ENCODE measurements at regions not wholly inside any gene's neighbourhood (a gene's known extent, or its start where the extent isn't known, plus 50 kb on each side); places are given as distances from the start of the nearest gene placed in this dataset.
"Not testable (repeated sequence)": the region's sequence is repeated elsewhere in the genome, so short reads cannot be mapped to it uniquely, and the experiment has no call there.

DNA sequence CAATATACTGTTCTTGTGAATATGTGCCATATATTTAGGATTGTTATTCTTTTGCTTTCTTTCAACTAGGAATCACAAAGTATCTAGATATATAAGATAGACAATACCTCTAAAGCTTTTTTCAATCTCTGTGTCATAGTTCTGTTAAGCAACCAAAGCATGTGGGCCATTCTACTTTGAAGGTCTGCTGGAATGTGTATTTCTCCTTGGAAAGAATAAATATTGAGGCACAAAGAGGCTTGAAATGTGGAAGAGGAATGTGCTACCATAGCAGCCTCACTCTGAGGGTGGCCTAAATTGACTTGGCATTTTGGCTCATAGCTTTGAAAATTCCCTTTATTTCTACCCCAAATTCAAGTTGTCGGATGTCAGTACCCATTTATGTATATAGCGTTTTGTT is 488.5 kb upstream of the MAN1A1 start:
- Histone ChIP-seq H3K9me3 (ENCODE audit: severe bottlenecking) (no peaks in the 10 kb centered on the region), H3K4me1 (ENCODE audit: insufficient read depth, poor library complexity, severe bottlenecking) (peaks cover under 1% of the 10 kb centered on the region), H3K4me3 (ENCODE audit: severe bottlenecking) (no peak overlapping the region), H3K27ac (ENCODE audit: poor library complexity, severe bottlenecking) (no peak overlapping the region), H3K27me3 (ENCODE audit: insufficient read depth, poor library complexity, severe bottlenecking) (no peaks in the 10 kb centered on the region), H3K36me3 (ENCODE audit: low read depth) (no peaks in the 10 kb centered on the region)
- DNase-seq (ENCODE audit: low spot score) (no peak), ATAC-seq (ENCODE audit: low read depth) (no peak)
- no peak for TF ChIP-seq CTCF (IDR thresholded peaks at IDR 0.05; ENCODE audit: poor library complexity, severe bottlenecking)

- Histone ChIP-seq H3K27ac (ENCODE audit: poor library complexity, severe bottlenecking) (no peak overlapping the region), H3K4me1 (ENCODE audit: insufficient read depth, poor library complexity, severe bottlenecking) (peaks cover 18% of the 10 kb centered on the region), H3K27me3 (ENCODE audit: insufficient read depth, poor library complexity, severe bottlenecking) (no peaks in the 10 kb centered on the region), H3K36me3 (ENCODE audit: low read depth) (no peaks in the 10 kb centered on the region), H3K4me3 (ENCODE audit: severe bottlenecking) (no peak overlapping the region), H3K9me3 (ENCODE audit: severe bottlenecking) (no peaks in the 10 kb centered on the region)
- TF ChIP-seq CTCF (IDR thresholded peaks at IDR 0.05; ENCODE audit: poor library complexity, severe bottlenecking), result no peak
- DNase-seq (ENCODE audit: low spot score) (no peak), ATAC-seq (ENCODE audit: low read depth) (no peak)
These were observed 484.9 kb upstream of the MAN1A1 start for GRCh38 chr6:119834418-119834817.

GRCh38 chr6:119832411-119832810 is 482.9 kb upstream of the MAN1A1 start:
- Histone ChIP-seq H3K4me1 (ENCODE audit: insufficient read depth, poor library complexity, severe bottlenecking) (peaks cover 21% of the 10 kb centered on the region), H3K4me3 (ENCODE audit: severe bottlenecking) (no peak overlapping the region), H3K36me3 (ENCODE audit: low read depth) (no peaks in the 10 kb centered on the region), H3K27me3 (ENCODE audit: insufficient read depth, poor library complexity, severe bottlenecking) (no peaks in the 10 kb centered on the region), H3K27ac (ENCODE audit: poor library complexity, severe bottlenecking) (no peak overlapping the region), H3K9me3 (ENCODE audit: severe bottlenecking) (no peaks in the 10 kb centered on the region)
- DNase-seq (ENCODE audit: low spot score) (no peak), ATAC-seq (ENCODE audit: low read depth) (peak; percentile 32; the same call in 2 of the 3 replicates)
- TF ChIP-seq CTCF (IDR thresholded peaks at IDR 0.05; ENCODE audit: poor library complexity, severe bottlenecking), result no peak

- ATAC-seq (ENCODE audit: low read depth), result peak; percentile 93
- H3K36me3 ChIP-seq (ENCODE audit: low read depth), result no peaks in the 10 kb centered on the region
- no peak overlapping the region for H3K4me3 ChIP-seq (ENCODE audit: severe bottlenecking)
- peak; percentile 79 for DNase-seq (ENCODE audit: low spot score)
- TF ChIP-seq CTCF (IDR thresholded peaks at IDR 0.05; ENCODE audit: poor library complexity, severe bottlenecking), result no peak
- H3K27me3 ChIP-seq (ENCODE audit: insufficient read depth, poor library complexity, severe bottlenecking), result no peaks in the 10 kb centered on the region
- H3K4me1 ChIP-seq (ENCODE audit: insufficient read depth, poor library complexity, severe bottlenecking), result peaks cover 21% of the 10 kb centered on the region
- no peaks in the 10 kb centered on the region for H3K9me3 ChIP-seq (ENCODE audit: severe bottlenecking)
- H3K27ac ChIP-seq (ENCODE audit: poor library complexity, severe bottlenecking), result peak overlapping the region; percentile 45
These were observed 481.1 kb upstream of the MAN1A1 start for GRCh38 chr6:119830494-119831295.

- no peaks in the 10 kb centered on the region for H3K27me3 ChIP-seq (ENCODE audit: insufficient read depth, poor library complexity, severe bottlenecking)
- no peak overlapping the region for H3K4me3 ChIP-seq (ENCODE audit: severe bottlenecking)
- peaks cover 21% of the 10 kb centered on the region for H3K4me1 ChIP-seq (ENCODE audit: insufficient read depth, poor library complexity, severe bottlenecking)
- H3K9me3 ChIP-seq (ENCODE audit: severe bottlenecking), result no peaks in the 10 kb centered on the region
- ATAC-seq (ENCODE audit: low read depth) (no peak; the same call in 2 of the 3 replicates), DNase-seq (ENCODE audit: low spot score) (no peak)
- TF ChIP-seq CTCF (IDR thresholded peaks at IDR 0.05; ENCODE audit: poor library complexity, severe bottlenecking), result no peak
- no peaks in the 10 kb centered on the region for H3K36me3 ChIP-seq (ENCODE audit: low read depth)
- peak overlapping the region; percentile 45 for H3K27ac ChIP-seq (ENCODE audit: poor library complexity, severe bottlenecking)
These were observed 480.5 kb upstream of the MAN1A1 start for GRCh38 chr6:119830069-119830468.

- H3K27me3 ChIP-seq (ENCODE audit: insufficient read depth, poor library complexity, severe bottlenecking); H3K9me3 ChIP-seq (ENCODE audit: severe bottlenecking); H3K36me3 ChIP-seq (ENCODE audit: low read depth); H3K4me3 ChIP-seq (ENCODE audit: severe bottlenecking): not testable (repeated sequence)
- peak overlapping the region; percentile 45 for H3K27ac ChIP-seq (ENCODE audit: poor library complexity, severe bottlenecking)
- peaks cover 21% of the 10 kb centered on the region for H3K4me1 ChIP-seq (ENCODE audit: insufficient read depth, poor library complexity, severe bottlenecking)
- ATAC-seq (ENCODE audit: low read depth) (peak; percentile 47; the same call in 1 of the 3 replicates), DNase-seq (ENCODE audit: low spot score) (peak; percentile 54)
These were observed 479.9 kb upstream of the MAN1A1 start for GRCh38 chr6:119829499-119829898.
